GM21526 (cell line): ENCODE measurements at regions not wholly inside any gene's neighbourhood (a gene's known extent, or its start where the extent isn't known, plus 50 kb on each side); places are given as distances from the start of the nearest gene placed in this dataset.
"Not testable (repeated sequence)": the region's sequence is repeated elsewhere in the genome, so short reads cannot be mapped to it uniquely, and the experiment has no call there.

Experiments used
- ATAC-seq: cut with Tn5 transposase; IDR thresholded peaks from one replicate; pipeline ENCODE4 v1.9.1; 2021; ENCODE audit warnings: moderate library complexity; ENCODE audit not compliant: unreplicated experiment, low FRiP score

- ATAC-seq, result no peak
These were observed 108.8 kb downstream of the EFHB start for GRCh38 chr3:19825193-19825592.

GRCh38 chr3:19822805-19823204 is 111.2 kb downstream of the EFHB start:
- no peak for ATAC-seq

GRCh38 chr3:19816631-19817030 is 117.4 kb downstream of the EFHB start:
- ATAC-seq, result no peak

GRCh38 chr3:19815805-19816204 is 118.2 kb downstream of the EFHB start:
- no peak for ATAC-seq

GRCh38 chr3:19813743-19814142 is 120.3 kb downstream of the EFHB start:
- not testable (repeated sequence) for ATAC-seq

GRCh38 chr3:19811689-19812088 is 122.3 kb downstream of the EFHB start:
- no peak for ATAC-seq

- ATAC-seq, result no peak
These were observed 125.2 kb downstream of the EFHB start for GRCh38 chr3:19808834-19809233.

GRCh38 chr3:19799887-19800286 is 134.1 kb downstream of the EFHB start:
- ATAC-seq, result no peak

GRCh38 chr3:19799115-19799514 is 134.9 kb downstream of the EFHB start:
- ATAC-seq, result no peak

GRCh38 chr3:19798324-19798723 is 135.7 kb downstream of the EFHB start:
- no peak for ATAC-seq

GRCh38 chr3:19792388-19792787 is 141.6 kb downstream of the EFHB start:
- ATAC-seq, result no peak

GRCh38 chr3:19775765-19776164 is 158.3 kb downstream of the EFHB start:
- ATAC-seq, result no peak

- ATAC-seq, result peak; percentile 72
These were observed 164.3 kb downstream of the EFHB start for GRCh38 chr3:19769694-19770093.

GRCh38 chr3:19765954-19766353 is 168.1 kb downstream of the EFHB start:
- ATAC-seq, result no peak

- ATAC-seq, result no peak
These were observed 176.2 kb downstream of the EFHB start for GRCh38 chr3:19757773-19758172.

- no peak for ATAC-seq
These were observed 184.5 kb downstream of the EFHB start for GRCh38 chr3:19749448-19750017.

- ATAC-seq, result no peak
These were observed 185.1 kb downstream of the EFHB start for GRCh38 chr3:19748782-19749447.

GRCh38 chr3:19744047-19744446 is 190.0 kb downstream of the EFHB start:
- ATAC-seq, result no peak

- no peak for ATAC-seq
These were observed 191.1 kb downstream of the EFHB start for GRCh38 chr3:19742935-19743334.

GRCh38 chr3:19739504-19739903 is 194.5 kb downstream of the EFHB start:
- ATAC-seq, result no peak

GRCh38 chr3:19738846-19739245 is 195.2 kb downstream of the EFHB start:
- ATAC-seq, result no peak

GRCh38 chr3:19735111-19735510 is 198.9 kb downstream of the EFHB start:
- no peak for ATAC-seq

GRCh38 chr3:19734453-19734852 is 199.6 kb downstream of the EFHB start:
- no peak for ATAC-seq
